Tibial artery (tissue), 4 donors: ENCODE measurements at regions not wholly inside any gene's neighbourhood (a gene's known extent, or its start where the extent isn't known, plus 50 kb on each side); places are given as distances from the start of the nearest gene placed in this dataset.

Experiments
- DNase-seq, 2 donors: peaks; one replicate each; pipeline ENCODE4 v3.0.0-alpha.2; 2019
- H3K27ac ChIP-seq, 2 donors: fragments of 200-600 bp; sonication (generic) in 1 of 2; 1 replicate in 1 of 2; 2 replicates in 1 of 2; pipeline ENCODE4 v1.5.1; 2018 to 2019; ENCODE audit warnings: mild to moderate bottlenecking in 1 of 2
- H3K27me3 ChIP-seq, 2 donors: fragments of 200-600 bp; sonication (generic) in 1 of 2; one replicate each; pipeline versions ENCODE4 v1.5.1 to v1.6.0; 2016 to 2019
- H3K36me3 ChIP-seq, 3 donors: fragments of 200-600 bp; sonication (generic) in 2 of 3; one replicate each; pipeline ENCODE4 v1.5.1; 2016 to 2019; ENCODE audit warnings: mild to moderate bottlenecking in 2 of 3
- H3K4me1 ChIP-seq, 4 donors: fragments of 200-600 bp; sonication (generic) in 2 of 4; 1 replicate in 3 of 4; 2 replicates in 1 of 4; pipeline ENCODE4 v1.5.1; 2016 to 2019
- H3K4me3 ChIP-seq, 2 donors: fragments of 200-600 bp; sonication (generic) in 1 of 2; 1 replicate in 1 of 2; 2 replicates in 1 of 2; pipeline ENCODE4 v1.5.1; 2018 to 2019; ENCODE audit warnings: mild to moderate bottlenecking in 2 of 2
- H3K9me3 ChIP-seq, 3 donors: fragments of 200-600 bp; sonication (generic) in 1 of 3; one replicate each; pipeline ENCODE4 v1.5.1; 2016 to 2019
- CTCF ChIP-seq, 2 experiments: fragments of 200-600 bp in 1 of 2; fragments of 450-650 bp in 1 of 2; IDR thresholded peaks; one replicate each; pipeline ENCODE4 v1.5.1; 2017 to 2019; ENCODE audit warnings: antibody characterized with exemption in 2 of 2, mild to moderate bottlenecking in 1 of 2, moderate library complexity in 1 of 2
- intact Hi-C: fragments of 100-400 bp; cut with DNase I; formaldehyde crosslinking; loops from one replicate; pipeline ENCODE4 v1.15.0; 2023; ENCODE audit warnings: low total_unique reads

- no peaks in the 10 kb centered on the region for H3K36me3 ChIP-seq
- H3K4me1 ChIP-seq, result no peaks in the 10 kb centered on the region
- no peak overlapping the region for H3K27ac ChIP-seq
- intact Hi-C loops, result no loop called here
- DNase-seq, result peak in 1 of 2 donors; percentile 13
- TF ChIP-seq CTCF (IDR thresholded peaks at IDR 0.05), result no peak
- no peak overlapping the region for H3K4me3 ChIP-seq
- H3K27me3 ChIP-seq, result no peaks in the 10 kb centered on the region
- H3K9me3 ChIP-seq, result no peaks in the 10 kb centered on the region
These were observed 1079.4 kb downstream of the BRD1 start for GRCh38 chr22:48748113-48748859.

GRCh38 chr22:48746789-48747425, 1080.8 kb downstream of the BRD1 start:
- H3K4me1 ChIP-seq, result no peaks in the 10 kb centered on the region
- intact Hi-C loops, result no loop called here
- H3K27me3 ChIP-seq, result no peaks in the 10 kb centered on the region
- TF ChIP-seq CTCF (IDR thresholded peaks at IDR 0.05), result no peak
- peak in 1 of 2 donors; percentile 13 for DNase-seq
- no peak overlapping the region for H3K4me3 ChIP-seq
- H3K36me3 ChIP-seq, result no peaks in the 10 kb centered on the region
- no peaks in the 10 kb centered on the region for H3K9me3 ChIP-seq
- H3K27ac ChIP-seq, result no peak overlapping the region

GRCh38 chr22:48745842-48746788, 1081.6 kb downstream of the BRD1 start:
- Histone ChIP-seq H3K4me3 (no peak overlapping the region), H3K27me3 (no peaks in the 10 kb centered on the region), H3K27ac (no peak overlapping the region), H3K4me1 (no peaks in the 10 kb centered on the region), H3K9me3 (no peaks in the 10 kb centered on the region), H3K36me3 (no peaks in the 10 kb centered on the region)
- DNase-seq, result peak in 1 of 2 donors; percentile 16
- TF ChIP-seq CTCF (IDR thresholded peaks at IDR 0.05), result no peak
- intact Hi-C loops, result no loop called here

GRCh38 chr22:48744967-48745841, 1082.5 kb downstream of the BRD1 start:
- Histone ChIP-seq H3K4me3 (no peak overlapping the region), H3K27me3 (no peaks in the 10 kb centered on the region), H3K9me3 (no peaks in the 10 kb centered on the region), H3K36me3 (no peaks in the 10 kb centered on the region), H3K4me1 (no peaks in the 10 kb centered on the region), H3K27ac (no peak overlapping the region)
- no peak for TF ChIP-seq CTCF (IDR thresholded peaks at IDR 0.05)
- DNase-seq, result peak in 1 of 2 donors; percentile 11
- intact Hi-C loops, result no loop called here

GRCh38 chr22:48744283-48744641, 1083.4 kb downstream of the BRD1 start:
- no peak overlapping the region for H3K27ac ChIP-seq
- H3K36me3 ChIP-seq, result no peaks in the 10 kb centered on the region
- no peak overlapping the region for H3K4me3 ChIP-seq
- TF ChIP-seq CTCF (IDR thresholded peaks at IDR 0.05), result no peak
- no peaks in the 10 kb centered on the region for H3K27me3 ChIP-seq
- intact Hi-C loops, result no loop called here
- H3K9me3 ChIP-seq, result no peaks in the 10 kb centered on the region
- peak in 1 of 2 donors; percentile 15 for DNase-seq
- H3K4me1 ChIP-seq, result no peaks in the 10 kb centered on the region
